Testis (tissue), 2 donors: ENCODE measurements at regions not wholly inside any gene's neighbourhood (a gene's known extent, or its start where the extent isn't known, plus 50 kb on each side); places are given as distances from the start of the nearest gene placed in this dataset.

ENCODE experiments used
- DNase-seq: peaks from one replicate; pipeline ENCODE4 v3.0.0-alpha.2; 2019
- H3K27ac ChIP-seq, 2 donors: fragments of 200-600 bp; sonication (generic); one replicate each; pipeline ENCODE4 v1.5.1; 2019
- H3K27me3 ChIP-seq: fragments of 200-600 bp; sonication (generic); one replicate; pipeline ENCODE4 v1.5.1; 2019
- H3K36me3 ChIP-seq: fragments of 200-600 bp; sonication (generic); one replicate; pipeline ENCODE4 v1.5.1; 2017; ENCODE audit warnings: low read depth; ENCODE audit errors: missing control alignments
- H3K4me1 ChIP-seq: fragments of 200-600 bp; sonication (generic); one replicate; pipeline ENCODE4 v1.5.1; 2019
- H3K4me3 ChIP-seq, 2 donors: fragments of 200-600 bp; sonication (generic); one replicate each; pipeline ENCODE4 v1.5.1; 2017 to 2019
- H3K9me3 ChIP-seq: fragments of 200-600 bp; sonication (generic); one replicate; pipeline ENCODE4 v1.5.1; 2017
- CTCF ChIP-seq, 3 experiments: fragments of 450-650 bp in 2 of 3; fragments of 200-600 bp in 1 of 3; sonication (generic) in 1 of 3; IDR thresholded peaks; one replicate each; pipeline ENCODE4 v1.5.1; 2016 to 2019; ENCODE audit warnings: antibody characterized with exemption in 3 of 3, mild to moderate bottlenecking in 2 of 3, moderate library complexity in 1 of 3
- POLR2A ChIP-seq: fragments of 450-650 bp; IDR thresholded peaks from one replicate; pipeline ENCODE4 v1.6.1; 2017; ENCODE audit warnings: antibody characterized with exemption, mild to moderate bottlenecking, moderate library complexity
- WGBS, 2 donors: methylation state at CpG; one replicate each; pipeline ENCODE4 v1.1.5; 2018; 5-methylcytosine and 5-hydroxymethylcytosine counted together
- intact Hi-C: fragments of 100-400 bp; cut with DNase I; formaldehyde crosslinking; loops from one replicate; pipeline ENCODE4 v1.15.1; 2023; ENCODE audit warnings: low total_unique reads

DNA sequence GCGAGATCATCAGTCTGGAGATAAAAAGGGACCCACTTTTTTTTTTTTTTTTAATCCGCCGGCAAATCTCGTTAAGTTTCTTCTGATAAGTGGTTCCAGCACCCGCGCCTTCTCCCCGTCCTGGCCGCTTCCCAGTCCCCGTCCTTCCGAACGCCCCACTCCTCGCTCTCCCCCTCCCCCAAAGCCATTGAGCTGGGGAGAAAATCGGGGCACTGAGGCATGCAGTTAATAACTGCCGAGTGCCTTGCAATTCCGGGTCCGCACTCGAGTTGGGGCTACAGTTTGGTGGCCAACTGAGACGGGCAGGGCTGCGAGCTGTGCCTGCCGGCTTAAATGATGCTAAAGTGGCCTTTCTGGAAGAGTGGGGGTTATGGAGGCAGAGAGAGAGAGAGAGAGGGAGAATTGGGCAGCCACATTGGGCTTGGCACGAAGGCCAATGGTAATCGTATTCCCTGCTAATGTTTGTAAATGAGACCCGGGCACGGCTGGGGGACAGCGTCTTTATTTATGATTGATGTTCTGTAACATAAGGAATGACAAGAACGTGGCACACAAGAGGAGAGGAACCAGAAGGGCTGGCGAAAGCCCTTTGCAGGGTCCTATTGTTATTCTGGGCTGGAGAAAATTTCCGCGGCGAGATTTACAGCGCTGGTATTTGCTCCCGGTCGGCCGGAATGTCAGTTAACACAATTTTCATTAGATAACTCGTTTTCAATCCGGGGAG, 115.4 kb upstream of the MYL2 start:
- Histone ChIP-seq H3K9me3 (no peaks in the 10 kb centered on the region), H3K27ac (no peak overlapping the region), H3K4me3 (peak overlapping the region in 1 of 2 donors; percentile 4), H3K4me1 (peaks cover 6% of the 10 kb centered on the region), H3K27me3 (no peaks in the 10 kb centered on the region), H3K36me3 (no peaks in the 10 kb centered on the region)
- intact Hi-C loops: no loop called here
- no peak for DNase-seq
- TF ChIP-seq POLR2A: no peak
- WGBS, 2 donors: 3 to 4% methylated on average over 33 to 36 of the region's 36 CpGs

GRCh38 chr12:111034886-111035577, 114.7 kb upstream of the MYL2 start:
- WGBS, 2 donors: 1 to 2% methylated on average over 34 to 49 of the region's 50 CpGs
- Histone ChIP-seq H3K27ac (no peak overlapping the region), H3K36me3 (no peaks in the 10 kb centered on the region), H3K4me3 (peak overlapping the region in 1 of 2 donors; percentile 4), H3K9me3 (no peaks in the 10 kb centered on the region), H3K4me1 (peaks cover 6% of the 10 kb centered on the region), H3K27me3 (no peaks in the 10 kb centered on the region)
- TF ChIP-seq POLR2A: no peak
- no peak for TF ChIP-seq CTCF (IDR thresholded peaks at IDR 0.05)
- intact Hi-C loops: no loop called here
- DNase-seq: no peak

- Histone ChIP-seq H3K27ac (no peak within 1 kb of the TSS), H3K4me1 (peaks cover 6% of the 10 kb centered on the region), H3K9me3 (no peaks in the 10 kb centered on the region), H3K36me3 (no peaks in the 10 kb centered on the region), H3K27me3 (no peaks in the 10 kb centered on the region), H3K4me3 (peak within 1 kb of the TSS; percentile 9 to 18)
- intact Hi-C loops: no loop called here
- TF ChIP-seq CTCF (IDR thresholded peaks at IDR 0.05) (no peak), POLR2A (no peak)
- 0% methylated on average over 8 to 84 of the region's 100 CpGs for WGBS, 2 donors
- DNase-seq: no peak
Observed at GRCh38 chr12:111034083-111034885, 113.9 kb upstream of the MYL2 start, which contains the start of gene CUX2. Gene CUX2, plus strand, starts transcription at chr12:111034165.

DNA sequence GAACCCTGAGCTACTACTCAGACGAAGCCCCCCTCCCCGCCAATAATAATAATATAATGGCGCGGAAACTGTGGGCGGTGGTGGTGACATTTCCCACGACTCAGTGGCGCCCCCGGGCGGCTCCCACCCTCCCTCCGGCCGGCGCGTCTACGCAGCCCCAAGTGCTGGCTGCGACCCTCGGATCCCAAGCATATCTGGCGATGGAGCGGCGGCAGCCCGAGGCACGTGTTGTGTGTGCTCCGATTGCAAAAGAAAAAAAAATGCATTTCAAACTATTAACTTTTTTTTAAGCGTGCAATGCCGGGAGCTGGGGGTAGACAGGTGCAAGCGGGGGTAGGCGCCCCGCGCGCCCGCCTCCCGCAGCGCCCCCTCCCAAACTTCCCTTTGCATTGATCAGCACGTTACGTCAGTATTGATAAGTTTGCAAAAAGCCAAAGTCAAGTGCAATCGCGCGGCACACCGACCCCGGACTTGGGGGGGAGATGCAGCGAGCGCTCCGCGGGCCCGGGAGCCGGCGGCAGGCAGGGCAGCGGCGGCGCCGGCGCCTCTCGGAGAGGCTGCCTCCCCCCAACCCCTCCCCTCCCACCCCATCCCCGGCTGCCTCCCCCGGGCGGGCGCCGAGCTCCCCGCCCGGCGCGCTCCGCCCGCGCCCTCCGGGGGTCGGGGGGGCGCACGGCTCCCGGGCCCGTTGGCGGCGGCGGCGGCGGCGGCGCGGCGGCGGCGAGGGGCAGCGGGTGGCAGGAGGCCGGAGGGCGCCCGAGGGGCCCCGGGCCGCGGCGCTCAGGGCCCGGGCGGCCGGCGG, 113.1 kb upstream of the MYL2 start:
- H3K36me3 ChIP-seq: no peaks in the 10 kb centered on the region
- no peaks in the 10 kb centered on the region for H3K9me3 ChIP-seq
- H3K27me3 ChIP-seq: no peaks in the 10 kb centered on the region
- H3K4me3 ChIP-seq: peak overlapping the region; percentile 6 to 9
- WGBS, 2 donors: 2% methylated on average over 29 to 75 of the region's 93 CpGs
- peak; percentile 33 for DNase-seq
- H3K4me1 ChIP-seq: peaks cover 6% of the 10 kb centered on the region
- intact Hi-C loops: no loop called here
- H3K27ac ChIP-seq: no peak overlapping the region
- TF ChIP-seq CTCF (IDR thresholded peaks at IDR 0.05): peak in 1 of 3 experiments; percentile 17
- TF ChIP-seq POLR2A: no peak
